ENCODE measurements at regions not wholly inside any gene's neighbourhood (a gene's known extent, or its start where the extent isn't known, plus 50 kb on each side); places are given as distances from the start of the nearest gene placed in this dataset.
"Not testable (repeated sequence)": the region's sequence is repeated elsewhere in the genome, so short reads cannot be mapped to it uniquely, and the experiment has no call there.

GRCh38 chr21:10421601-10422000 lies 99.8 kb upstream of the TPTE start:
- DNase-seq (ENCODE audit: insufficient read length, low spot score); FAIRE-seq: not testable (repeated sequence)

- FAIRE-seq; DNase-seq (ENCODE audit: insufficient read length, low spot score): not testable (repeated sequence)
These were observed 97.1 kb upstream of the TPTE start for GRCh38 chr21:10424097-10424886.

GRCh38 chr21:10424887-10425145 lies 96.6 kb upstream of the TPTE start:
- DNase-seq (ENCODE audit: insufficient read length, low spot score); FAIRE-seq: not testable (repeated sequence)

GRCh38 chr21:10425856-10426255 lies 95.5 kb upstream of the TPTE start:
- TF ChIP-seq POLR2A (IDR thresholded peaks at IDR 0.05; ENCODE audit: low read depth, low read length): no peak
- FAIRE-seq: no peak
- DNase-seq (ENCODE audit: insufficient read length, low spot score): no peak

- not testable (repeated sequence) for DNase-seq (ENCODE audit: insufficient read length, low spot score); FAIRE-seq
These were observed 94.6 kb upstream of the TPTE start for GRCh38 chr21:10426812-10427211.

- not testable (repeated sequence) for DNase-seq (ENCODE audit: insufficient read length, low spot score); FAIRE-seq
These were observed 94.1 kb upstream of the TPTE start for GRCh38 chr21:10427277-10427676.

GRCh38 chr21:10428981-10429534 lies 92.3 kb upstream of the TPTE start:
- not testable (repeated sequence) for FAIRE-seq

GRCh38 chr21:10430005-10430404 lies 91.4 kb upstream of the TPTE start:
- FAIRE-seq: no peak
- no peak for TF ChIP-seq POLR2A (IDR thresholded peaks at IDR 0.05; ENCODE audit: low read depth, low read length)
- no peak for DNase-seq (ENCODE audit: insufficient read length, low spot score)

More at GRCh38 chr21:10428981-10429534, 92.3 kb upstream of the TPTE start:
- not testable (repeated sequence) for DNase-seq (ENCODE audit: insufficient read length, low spot score)

- DNase-seq (ENCODE audit: insufficient read length, low spot score): not testable (repeated sequence)
These were observed 89.4 kb upstream of the TPTE start for GRCh38 chr21:10431995-10432394.

GRCh38 chr21:10432456-10432855 lies 88.9 kb upstream of the TPTE start:
- DNase-seq (ENCODE audit: insufficient read length, low spot score); FAIRE-seq: not testable (repeated sequence)

More at GRCh38 chr21:10431995-10432394, 89.4 kb upstream of the TPTE start:
- FAIRE-seq: not testable (repeated sequence)

- not testable (repeated sequence) for FAIRE-seq
These were observed 83.4 kb upstream of the TPTE start for GRCh38 chr21:10437977-10438376.

GRCh38 chr21:10440639-10441038 lies 80.7 kb upstream of the TPTE start:
- not testable (repeated sequence) for DNase-seq (ENCODE audit: insufficient read length, low spot score); FAIRE-seq

More at GRCh38 chr21:10437977-10438376, 83.4 kb upstream of the TPTE start:
- not testable (repeated sequence) for DNase-seq (ENCODE audit: insufficient read length, low spot score)

- DNase-seq (ENCODE audit: insufficient read length, low spot score); FAIRE-seq: not testable (repeated sequence)
These were observed 79.4 kb upstream of the TPTE start for GRCh38 chr21:10442018-10442417.

- not testable (repeated sequence) for FAIRE-seq
These were observed 75.7 kb upstream of the TPTE start for GRCh38 chr21:10445685-10446084.

GRCh38 chr21:10449451-10449850 lies 71.9 kb upstream of the TPTE start:
- not testable (repeated sequence) for FAIRE-seq; DNase-seq (ENCODE audit: insufficient read length, low spot score)

More at GRCh38 chr21:10445685-10446084, 75.7 kb upstream of the TPTE start:
- DNase-seq (ENCODE audit: insufficient read length, low spot score): not testable (repeated sequence)

GRCh38 chr21:10451274-10451673 lies 70.1 kb upstream of the TPTE start:
- not testable (repeated sequence) for FAIRE-seq

GRCh38 chr21:10457765-10458164 lies 63.6 kb upstream of the TPTE start:
- DNase-seq (ENCODE audit: insufficient read length, low spot score); FAIRE-seq: not testable (repeated sequence)

More at GRCh38 chr21:10451274-10451673, 70.1 kb upstream of the TPTE start:
- DNase-seq (ENCODE audit: insufficient read length, low spot score): not testable (repeated sequence)

GRCh38 chr21:10460957-10461356 lies 60.4 kb upstream of the TPTE start:
- FAIRE-seq; DNase-seq (ENCODE audit: insufficient read length, low spot score): not testable (repeated sequence)

- DNase-seq (ENCODE audit: insufficient read length, low spot score); FAIRE-seq: not testable (repeated sequence)
These were observed 59.9 kb upstream of the TPTE start for GRCh38 chr21:10461445-10461844.
